GM12891 (cell line): ENCODE measurements at regions not wholly inside any gene's neighbourhood (a gene's known extent, or its start where the extent isn't known, plus 50 kb on each side); places are given as distances from the start of the nearest gene placed in this dataset.

Source experiments
- PAX5 ChIP-seq: IDR thresholded peaks from 2 replicates; pipeline ENCODE4 v1.6.1; 2011; ENCODE audit warnings: low read length, moderate library complexity, mild to moderate bottlenecking; ENCODE audit not compliant: insufficient read depth, severe bottlenecking
- POLR2A ChIP-seq: IDR thresholded peaks from 2 replicates; pipeline ENCODE4 v1.6.1; 2011; ENCODE audit warnings: low read depth, low read length, control low read depth
- POLR2AphosphoS5 ChIP-seq: IDR thresholded peaks from 2 replicates; pipeline ENCODE4 v1.6.1; 2011; ENCODE audit warnings: low read depth, low read length, control low read depth
- TAF1 ChIP-seq: IDR thresholded peaks from 2 replicates; pipeline ENCODE4 v1.6.1; 2011; ENCODE audit warnings: low read depth, low read length, control low read depth

DNA sequence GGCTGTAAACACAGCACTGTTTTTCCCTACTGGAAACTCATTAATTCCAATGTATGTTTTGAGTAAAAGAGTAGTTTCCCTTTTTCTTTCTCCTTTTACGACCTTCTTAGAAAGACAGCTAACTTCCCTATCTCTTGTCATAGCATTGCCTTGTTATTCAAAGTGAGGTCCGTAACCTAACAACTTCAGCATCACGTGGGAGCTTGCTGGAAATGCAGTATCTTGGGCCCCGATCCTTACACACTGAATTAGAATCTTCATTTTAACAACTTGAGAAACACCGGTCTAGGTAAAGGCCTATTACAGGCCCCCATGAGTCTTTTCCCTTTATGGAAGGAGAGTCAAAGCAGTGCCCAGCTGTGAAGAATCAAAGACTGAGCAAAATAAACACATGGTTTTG is 230.7 kb upstream of the PRKD1 start:
- TF ChIP-seq POLR2A (no peak), TAF1 (no peak), PAX5 (no peak), POLR2AphosphoS5 (no peak)
